LNCAP (cell line): ENCODE measurements at regions not wholly inside any gene's neighbourhood (a gene's known extent, or its start where the extent isn't known, plus 50 kb on each side); places are given as distances from the start of the nearest gene placed in this dataset.

Experiments
- CTCF ChIP-seq: fragments of 450-650 bp; IDR thresholded peaks from 2 replicates; pipeline ENCODE4 v1.5.1; 2017; ENCODE audit warnings: mild to moderate bottlenecking

- TF ChIP-seq CTCF: no peak
These were observed 755.7 kb upstream of the CELF4 start for GRCh38 chr18:38321262-38321661.

GRCh38 chr18:38318416-38318815, 752.8 kb upstream of the CELF4 start:
- TF ChIP-seq CTCF: no peak

- no peak for TF ChIP-seq CTCF
These were observed 748.2 kb upstream of the CELF4 start for GRCh38 chr18:38313831-38314230.

- no peak for TF ChIP-seq CTCF
These were observed 746.9 kb upstream of the CELF4 start for GRCh38 chr18:38312532-38312931.

- no peak for TF ChIP-seq CTCF
These were observed 745.3 kb upstream of the CELF4 start for GRCh38 chr18:38310936-38311335.

GRCh38 chr18:38307914-38308313, 742.3 kb upstream of the CELF4 start:
- TF ChIP-seq CTCF: no peak

- TF ChIP-seq CTCF: no peak
These were observed 740.4 kb upstream of the CELF4 start for GRCh38 chr18:38305961-38306360.

- no peak for TF ChIP-seq CTCF
These were observed 736.0 kb upstream of the CELF4 start for GRCh38 chr18:38301621-38302020.
